A673 (cell line): ENCODE measurements at regions not wholly inside any gene's neighbourhood (a gene's known extent, or its start where the extent isn't known, plus 50 kb on each side); places are given as distances from the start of the nearest gene placed in this dataset.

Experiments
- BruUV-seq: library from RNA; stranded (reverse); fragments of 400-500 nt; replicated peaks from 2 replicates; lab custom pipeline; 2021; lab: Mats Ljungman, UMichigan
- CTCF ChIA-PET: fragments of 300-600 bp; sonication (Branson Sonifier 250); formaldehyde crosslinking; loops from one replicate; lab custom pipeline; 2022; ENCODE audit warnings: antibody characterized with exemption; lab: Charles Lee
- POLR2A ChIA-PET: fragments of 300-600 bp; sonication (Branson Sonifier 250); formaldehyde crosslinking; loops from one replicate; lab custom pipeline; 2022; ENCODE audit warnings: antibody characterized with exemption; ENCODE audit not compliant: low non-redundant PET; lab: Charles Lee
- DNase-seq: peaks from one replicate; pipeline ENCODE4 v3.0.0-alpha.2; 2015; ENCODE audit warnings: low spot score
- H3K27ac ChIP-seq: fragments of 200-600 bp; sonication (generic); 2 replicates; pipeline ENCODE4 v1.5.1; 2016; ENCODE audit warnings: mixed run types, low read depth, mild to moderate bottlenecking, mixed read lengths, antibody characterized with exemption, low read length; ENCODE audit not compliant: poor library complexity, severe bottlenecking
- H3K27me3 ChIP-seq: fragments of 200-600 bp; sonication (generic); replicated peaks from 2 replicates; pipeline ENCODE4 v1.6.1; 2017; ENCODE audit warnings: mixed run types, low read depth, mild to moderate bottlenecking, mixed read lengths, antibody characterized with exemption, low read length; ENCODE audit not compliant: insufficient read depth, poor library complexity
- H3K36me3 ChIP-seq: fragments of 200-600 bp; sonication (generic); 2 replicates; pipeline ENCODE4 v1.6.1; 2016; ENCODE audit warnings: mixed run types, mild to moderate bottlenecking, mixed read lengths, antibody characterized with exemption, low read length; ENCODE audit not compliant: insufficient read depth, poor library complexity, severe bottlenecking
- H3K4me1 ChIP-seq: fragments of 200-600 bp; sonication (generic); 2 replicates; pipeline ENCODE4 v1.6.1; 2017; ENCODE audit warnings: mixed run types, mild to moderate bottlenecking, mixed read lengths, antibody characterized with exemption, low read length; ENCODE audit not compliant: insufficient read depth, poor library complexity, severe bottlenecking
- H3K4me3 ChIP-seq: fragments of 200-600 bp; sonication (generic); 2 replicates; pipeline ENCODE4 v1.5.1; 2016; ENCODE audit warnings: low read depth, mixed run types, mild to moderate bottlenecking, mixed read lengths, low read length; ENCODE audit not compliant: poor library complexity, severe bottlenecking
- H3K9me3 ChIP-seq: fragments of 200-600 bp; sonication (generic); 2 replicates; pipeline ENCODE4 v1.6.1; 2016; ENCODE audit warnings: mixed run types, low read depth, mild to moderate bottlenecking, mixed read lengths, antibody characterized with exemption, low read length; ENCODE audit not compliant: poor library complexity, severe bottlenecking
- EZH2 ChIP-seq: fragments of 200-600 bp; sonication (generic); IDR thresholded peaks from 2 replicates; pipeline ENCODE4 v1.6.1; 2017; ENCODE audit warnings: borderline replicate concordance, low read depth, mild to moderate bottlenecking, mixed read lengths, antibody characterized with exemption, low read length; ENCODE audit not compliant: poor library complexity, severe bottlenecking
- intact Hi-C: fragments of 100-400 bp; cut with micrococcal nuclease; formaldehyde crosslinking; loops from one replicate; pipeline ENCODE4 v1.10.0; 2022; ENCODE audit not compliant: unreplicated experiment
- TF ChIP-seq, protein P1 (sequence below): fragments of 300-800, 200-600 bp; sonication (generic); conservative IDR thresholded peaks from 2 replicates; pipeline ENCODE4 v1.5.1; 2017; ENCODE audit warnings: low read depth, mild to moderate bottlenecking, antibody characterized with exemption, low read length, moderate library complexity, mixed read lengths

DNA sequence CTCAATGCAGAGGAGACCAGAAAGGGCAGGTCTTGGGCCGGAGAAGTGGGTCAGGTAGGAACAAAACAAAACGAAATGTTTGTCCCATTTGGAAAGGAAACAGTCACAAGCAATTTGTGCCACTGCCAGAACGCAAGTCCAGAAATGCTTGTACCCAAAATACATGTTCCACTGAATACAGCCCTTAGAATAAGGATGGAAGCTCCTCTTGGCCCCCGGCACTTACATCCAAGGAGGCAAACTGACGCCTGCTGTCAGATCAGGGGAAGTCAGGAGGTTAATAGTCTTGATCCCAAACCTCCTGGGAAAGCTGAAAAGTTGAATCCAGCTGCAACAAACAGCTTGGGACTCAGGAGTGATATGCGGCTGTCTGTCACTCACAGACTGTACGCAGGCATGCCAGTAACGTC lies 75.9 kb upstream of the GALNT2 start:
- intact Hi-C loops: no loop called here
- no peaks in the 10 kb centered on the region for H3K4me1 ChIP-seq
- H3K36me3 ChIP-seq: no peaks in the 10 kb centered on the region
- TF ChIP-seq, protein P1, sequence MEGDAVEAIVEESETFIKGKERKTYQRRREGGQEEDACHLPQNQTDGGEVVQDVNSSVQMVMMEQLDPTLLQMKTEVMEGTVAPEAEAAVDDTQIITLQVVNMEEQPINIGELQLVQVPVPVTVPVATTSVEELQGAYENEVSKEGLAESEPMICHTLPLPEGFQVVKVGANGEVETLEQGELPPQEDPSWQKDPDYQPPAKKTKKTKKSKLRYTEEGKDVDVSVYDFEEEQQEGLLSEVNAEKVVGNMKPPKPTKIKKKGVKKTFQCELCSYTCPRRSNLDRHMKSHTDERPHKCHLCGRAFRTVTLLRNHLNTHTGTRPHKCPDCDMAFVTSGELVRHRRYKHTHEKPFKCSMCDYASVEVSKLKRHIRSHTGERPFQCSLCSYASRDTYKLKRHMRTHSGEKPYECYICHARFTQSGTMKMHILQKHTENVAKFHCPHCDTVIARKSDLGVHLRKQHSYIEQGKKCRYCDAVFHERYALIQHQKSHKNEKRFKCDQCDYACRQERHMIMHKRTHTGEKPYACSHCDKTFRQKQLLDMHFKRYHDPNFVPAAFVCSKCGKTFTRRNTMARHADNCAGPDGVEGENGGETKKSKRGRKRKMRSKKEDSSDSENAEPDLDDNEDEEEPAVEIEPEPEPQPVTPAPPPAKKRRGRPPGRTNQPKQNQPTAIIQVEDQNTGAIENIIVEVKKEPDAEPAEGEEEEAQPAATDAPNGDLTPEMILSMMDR: no peak
- TF ChIP-seq EZH2: no peak
- H3K9me3 ChIP-seq: no peaks in the 10 kb centered on the region
- DNase-seq: no peak
- no peak overlapping the region for H3K27ac ChIP-seq
- ChIA-PET CTCF (no interaction called here), POLR2A (no interaction called here)
- H3K4me3 ChIP-seq: no peak overlapping the region
- no peaks in the 10 kb centered on the region for H3K27me3 ChIP-seq
- BruUV-seq: no TSS peak

DNA sequence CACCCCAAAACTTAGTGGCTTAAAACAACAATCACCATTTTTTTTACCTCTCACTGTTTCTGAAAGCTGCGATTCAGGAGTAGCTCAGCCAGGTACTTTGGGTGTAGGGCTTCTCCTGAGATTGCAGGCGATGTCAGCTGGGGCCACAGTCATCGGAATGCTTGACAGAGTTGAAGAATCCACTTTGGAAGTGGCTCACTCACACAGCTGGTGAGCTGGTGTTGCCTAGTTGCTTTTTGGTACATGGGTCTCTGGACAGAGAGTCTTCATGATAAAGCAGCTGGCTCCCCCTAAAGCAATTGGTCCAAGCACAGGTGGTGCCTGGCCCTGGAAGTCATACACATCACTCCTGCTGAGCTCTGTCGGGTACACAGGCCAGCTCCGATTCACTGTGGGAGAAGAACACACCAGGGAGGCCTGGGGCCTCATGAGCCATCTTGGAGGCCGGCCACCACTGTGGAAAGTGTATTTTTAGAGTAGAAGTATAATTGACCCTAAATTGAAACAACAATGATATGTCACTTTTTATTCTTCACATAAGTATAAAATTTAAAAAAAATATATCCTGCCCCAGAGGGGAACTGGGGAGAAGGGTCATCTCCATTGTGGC lies 75.2 kb upstream of the GALNT2 start:
- BruUV-seq: no TSS peak
- DNase-seq: no peak
- Histone ChIP-seq H3K9me3 (no peaks in the 10 kb centered on the region), H3K27me3 (no peaks in the 10 kb centered on the region), H3K4me1 (no peaks in the 10 kb centered on the region), H3K4me3 (no peak overlapping the region), H3K27ac (no peak overlapping the region), H3K36me3 (no peaks in the 10 kb centered on the region)
- CTCF ChIA-PET: no interaction called here
- TF ChIP-seq EZH2: no peak
- TF ChIP-seq, protein P1: no peak
- POLR2A ChIA-PET: no interaction called here
- intact Hi-C loops: no loop called here

DNA sequence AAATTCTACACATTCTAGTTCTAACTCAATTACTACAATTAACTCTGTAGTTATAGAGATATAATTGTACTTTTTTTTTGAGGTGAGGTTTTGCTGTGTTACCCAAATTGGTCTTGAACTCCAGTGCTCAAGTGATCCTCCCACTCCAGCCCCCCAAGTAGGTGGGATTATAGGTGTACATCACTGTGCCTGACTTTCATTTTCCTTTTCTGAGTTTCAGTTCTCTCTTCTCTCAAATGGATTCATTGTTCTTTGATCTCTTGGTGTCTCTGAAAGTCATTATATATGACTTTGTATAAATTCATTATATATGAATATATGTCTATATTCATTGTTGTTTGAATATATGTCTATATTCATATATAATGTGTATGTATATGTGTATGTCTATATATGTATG lies 74.0 kb upstream of the GALNT2 start:
- Histone ChIP-seq H3K4me3 (no peak overlapping the region), H3K4me1 (no peaks in the 10 kb centered on the region), H3K9me3 (no peaks in the 10 kb centered on the region), H3K36me3 (no peaks in the 10 kb centered on the region), H3K27ac (no peak overlapping the region), H3K27me3 (no peaks in the 10 kb centered on the region)
- ChIA-PET CTCF (no interaction called here), POLR2A (no interaction called here)
- BruUV-seq: no TSS peak
- intact Hi-C loops: no loop called here
- TF ChIP-seq EZH2: no peak
- TF ChIP-seq, protein P1: no peak
- no peak for DNase-seq
